OCI-LY1 (cell line): ENCODE measurements at regions not wholly inside any gene's neighbourhood (a gene's known extent, or its start where the extent isn't known, plus 50 kb on each side); places are given as distances from the start of the nearest gene placed in this dataset.

Source experiments
- H2AFZ ChIP-seq: fragments of 200-600 bp; sonication (generic), shearing (Covaris generic); 2 replicates; pipeline ENCODE4 v1.6.0; 2014; ENCODE audit warnings: antibody characterized with exemption, mild to moderate bottlenecking, low read length
- H3F3A ChIP-seq: fragments of 200-600 bp; sonication (generic), shearing (Covaris generic); 2 replicates; pipeline ENCODE4 v1.6.0; 2014; ENCODE audit warnings: mild to moderate bottlenecking, antibody characterized with exemption, low read length, moderate library complexity; ENCODE audit not compliant: insufficient read depth
- H3K27ac ChIP-seq: fragments of 200-600 bp; sonication (generic); 2 replicates; pipeline ENCODE4 v1.5.1; 2014; ENCODE audit warnings: low read length, mixed run types, mild to moderate bottlenecking, low read depth; ENCODE audit not compliant: poor library complexity, severe bottlenecking
- H3K27me3 ChIP-seq: fragments of 200-600 bp; sonication (generic); 2 replicates; pipeline ENCODE4 v1.6.0; 2014; ENCODE audit warnings: antibody characterized with exemption, mild to moderate bottlenecking, low read length, moderate library complexity; ENCODE audit not compliant: insufficient read depth
- H3K36me3 ChIP-seq: fragments of 200-600 bp; sonication (generic); 2 replicates; pipeline ENCODE4 v1.6.1; 2014; ENCODE audit warnings: mild to moderate bottlenecking, antibody characterized with exemption, low read length, moderate library complexity, mixed read lengths; ENCODE audit not compliant: insufficient read depth
- H3K4me1 ChIP-seq: fragments of 200-600 bp; sonication (generic); 2 replicates; pipeline ENCODE4 v1.5.1; 2014; ENCODE audit warnings: mild to moderate bottlenecking, low read length, moderate library complexity; ENCODE audit not compliant: insufficient read depth, severe bottlenecking
- H3K4me2 ChIP-seq: fragments of 200-600 bp; sonication (generic), shearing (Covaris generic); 2 replicates; pipeline ENCODE4 v1.6.1; 2014; ENCODE audit warnings: low read length
- H3K4me3 ChIP-seq: fragments of 200-600 bp; sonication (generic); 2 replicates; pipeline ENCODE4 v1.5.1; 2014; ENCODE audit warnings: low read length, low read depth, mild to moderate bottlenecking, mixed read lengths; ENCODE audit not compliant: poor library complexity, severe bottlenecking
- H3K79me2 ChIP-seq: fragments of 200-600 bp; shearing (Covaris generic); 2 replicates; pipeline ENCODE4 v1.6.1; 2016; ENCODE audit warnings: mixed run types, low read length, mixed read lengths; ENCODE audit not compliant: insufficient read depth
- H3K9ac ChIP-seq: fragments of 200-600 bp; sonication (generic), shearing (Covaris generic); 2 replicates; pipeline ENCODE4 v1.6.1; 2014; ENCODE audit warnings: mild to moderate bottlenecking, low read length, mixed read lengths
- H3K9me2 ChIP-seq: fragments of 200-600 bp; sonication (generic), shearing (Covaris generic); 2 replicates; pipeline ENCODE4 v1.6.1; 2014; ENCODE audit warnings: low read depth, mild to moderate bottlenecking, low read length, mixed read lengths
- H3K9me3 ChIP-seq: fragments of 200-600 bp; shearing (Covaris generic); 2 replicates; pipeline ENCODE4 v1.6.1; 2014; ENCODE audit warnings: low read length, mixed read lengths
- H4K20me1 ChIP-seq: fragments of 200-600 bp; sonication (generic), shearing (Covaris generic); 2 replicates; pipeline ENCODE4 v1.6.0; 2016; ENCODE audit warnings: mild to moderate bottlenecking, low read length; ENCODE audit not compliant: insufficient read depth
- EZH2 ChIP-seq: fragments of 200-600 bp; sonication (generic), shearing (Covaris generic); IDR thresholded peaks from 2 replicates; pipeline ENCODE4 v1.8.0; 2017; ENCODE audit warnings: borderline replicate concordance, mixed run types, mild to moderate bottlenecking, antibody characterized with exemption, low read length, moderate library complexity, mixed read lengths
- TF ChIP-seq, protein P1 (sequence below): fragments of 200-600 bp; sonication (generic), shearing (Covaris generic); IDR thresholded peaks from 2 replicates; pipeline ENCODE4 v1.5.1; 2017; ENCODE audit warnings: mild to moderate bottlenecking, antibody characterized with exemption, low read length, moderate library complexity, mixed read lengths

DNA sequence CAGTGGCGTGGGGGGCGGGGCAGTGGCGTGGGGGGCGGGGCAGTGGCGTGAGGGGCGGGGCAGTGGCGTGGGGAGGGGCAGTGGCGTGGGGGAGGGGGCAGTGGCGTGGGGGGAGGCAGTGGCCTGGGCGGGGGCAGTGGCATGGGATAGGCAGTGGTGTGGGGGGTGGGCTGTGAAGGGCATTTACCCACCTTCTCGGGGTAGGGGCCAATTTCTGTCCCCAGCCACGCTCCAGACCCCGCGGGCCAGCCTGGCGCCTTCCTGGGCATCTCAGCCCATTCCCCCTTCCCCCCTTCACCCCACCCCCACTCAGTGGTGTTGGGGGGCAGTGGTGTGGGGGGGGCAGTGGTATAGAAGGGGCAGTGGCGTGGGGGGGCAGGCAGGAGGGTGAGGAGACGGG is 92.7 kb downstream of the LITAF start:
- no peaks in the 10 kb centered on the region for H3K9me2 ChIP-seq
- H3K4me1 ChIP-seq, result peaks cover 47% of the 10 kb centered on the region
- peak overlapping the region; percentile 87 for H3K27ac ChIP-seq
- H3K79me2 ChIP-seq, result no peaks in the 10 kb centered on the region
- H2AFZ ChIP-seq, result no peak overlapping the region
- H3K9ac ChIP-seq, result no peak overlapping the region
- H3K4me2 ChIP-seq, result no peak overlapping the region
- no peak for TF ChIP-seq EZH2
- TF ChIP-seq, protein P1, sequence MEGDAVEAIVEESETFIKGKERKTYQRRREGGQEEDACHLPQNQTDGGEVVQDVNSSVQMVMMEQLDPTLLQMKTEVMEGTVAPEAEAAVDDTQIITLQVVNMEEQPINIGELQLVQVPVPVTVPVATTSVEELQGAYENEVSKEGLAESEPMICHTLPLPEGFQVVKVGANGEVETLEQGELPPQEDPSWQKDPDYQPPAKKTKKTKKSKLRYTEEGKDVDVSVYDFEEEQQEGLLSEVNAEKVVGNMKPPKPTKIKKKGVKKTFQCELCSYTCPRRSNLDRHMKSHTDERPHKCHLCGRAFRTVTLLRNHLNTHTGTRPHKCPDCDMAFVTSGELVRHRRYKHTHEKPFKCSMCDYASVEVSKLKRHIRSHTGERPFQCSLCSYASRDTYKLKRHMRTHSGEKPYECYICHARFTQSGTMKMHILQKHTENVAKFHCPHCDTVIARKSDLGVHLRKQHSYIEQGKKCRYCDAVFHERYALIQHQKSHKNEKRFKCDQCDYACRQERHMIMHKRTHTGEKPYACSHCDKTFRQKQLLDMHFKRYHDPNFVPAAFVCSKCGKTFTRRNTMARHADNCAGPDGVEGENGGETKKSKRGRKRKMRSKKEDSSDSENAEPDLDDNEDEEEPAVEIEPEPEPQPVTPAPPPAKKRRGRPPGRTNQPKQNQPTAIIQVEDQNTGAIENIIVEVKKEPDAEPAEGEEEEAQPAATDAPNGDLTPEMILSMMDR, result no peak
- H3K9me3 ChIP-seq, result 0 out of 2 replicates have a peak, but pooled peaks cover 3% of the 10 kb centered on the region
- H3K4me3 ChIP-seq, result no peak overlapping the region
- peaks cover 8% of the 10 kb centered on the region for H3F3A ChIP-seq
- no peaks in the 10 kb centered on the region for H4K20me1 ChIP-seq
- no peaks in the 10 kb centered on the region for H3K36me3 ChIP-seq
- H3K27me3 ChIP-seq, result no peaks in the 10 kb centered on the region; the same call in 1 of the 2 replicates

DNA sequence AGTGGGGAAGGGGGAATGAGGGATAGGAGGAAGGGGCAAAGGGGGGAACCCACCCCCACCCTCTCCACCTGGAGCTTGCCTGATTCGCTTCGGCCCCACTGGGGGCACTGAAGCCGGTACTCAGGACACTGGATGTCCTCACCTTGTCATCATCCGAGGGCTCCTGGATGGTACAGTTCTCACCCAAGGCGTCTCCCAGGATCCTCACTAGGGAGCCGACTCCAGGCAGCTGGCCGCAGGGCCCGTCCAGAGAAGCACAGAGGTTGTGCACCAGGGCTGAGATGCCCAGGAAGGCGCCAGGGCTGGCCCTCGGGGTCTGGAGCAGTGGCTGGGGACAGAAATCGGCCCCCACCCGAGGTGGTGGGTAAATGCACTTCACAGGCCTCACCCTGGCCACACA is 92.3 kb downstream of the LITAF start:
- H3K27ac ChIP-seq, result peak overlapping the region; percentile 87
- no peaks in the 10 kb centered on the region for H4K20me1 ChIP-seq
- no peak overlapping the region for H3K4me3 ChIP-seq
- no peak overlapping the region; the same call in 1 of the 2 replicates for H3K9ac ChIP-seq
- peaks cover 8% of the 10 kb centered on the region for H3F3A ChIP-seq
- H3K79me2 ChIP-seq, result no peaks in the 10 kb centered on the region
- H2AFZ ChIP-seq, result no peak overlapping the region
- no peak for TF ChIP-seq EZH2
- TF ChIP-seq, protein P1, result no peak
- H3K27me3 ChIP-seq, result no peaks in the 10 kb centered on the region; the same call in 1 of the 2 replicates
- H3K4me1 ChIP-seq, result peaks cover 47% of the 10 kb centered on the region
- H3K4me2 ChIP-seq, result no peak overlapping the region; the same call in 1 of the 2 replicates
- H3K9me3 ChIP-seq, result 0 out of 2 replicates have a peak, but pooled peaks cover 3% of the 10 kb centered on the region
- H3K36me3 ChIP-seq, result no peaks in the 10 kb centered on the region
- H3K9me2 ChIP-seq, result no peaks in the 10 kb centered on the region

DNA sequence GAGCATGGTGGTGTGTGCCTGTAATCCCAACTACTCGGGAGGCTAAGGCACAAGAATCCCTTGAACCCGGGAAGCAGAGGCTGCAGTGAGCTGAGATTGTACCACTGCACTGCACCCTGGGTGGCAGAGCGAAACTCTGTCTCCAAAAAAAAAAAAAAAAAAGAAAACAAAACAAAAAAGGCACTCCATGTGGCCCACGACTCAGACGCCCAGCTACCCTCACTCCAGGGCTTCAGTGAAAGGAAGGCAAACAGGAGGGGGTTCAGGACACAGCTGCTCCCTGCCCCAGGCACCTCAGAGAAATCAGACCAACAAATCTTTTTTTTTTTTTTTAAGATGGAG is 91.7 kb downstream of the LITAF start:
- Histone ChIP-seq H3K27me3 (no peaks in the 10 kb centered on the region; the same call in 1 of the 2 replicates), H3K36me3 (no peaks in the 10 kb centered on the region), H3K9me2 (no peaks in the 10 kb centered on the region), H3K4me3 (no peak overlapping the region), H4K20me1 (no peaks in the 10 kb centered on the region), H2AFZ (no peak overlapping the region), H3K9ac (peak overlapping the region; percentile 39; the same call in 1 of the 2 replicates), H3F3A (peaks cover 8% of the 10 kb centered on the region), H3K4me2 (peak overlapping the region; percentile 20; the same call in 1 of the 2 replicates), H3K9me3 (0 out of 2 replicates have a peak, but pooled peaks cover 3% of the 10 kb centered on the region), H3K79me2 (no peaks in the 10 kb centered on the region), H3K27ac (peak overlapping the region; percentile 87), H3K4me1 (peaks cover 47% of the 10 kb centered on the region)
- TF ChIP-seq, protein P1, result no peak
